Esophagus squamous epithelium (tissue), 4 donors: ENCODE measurements at regions not wholly inside any gene's neighbourhood (a gene's known extent, or its start where the extent isn't known, plus 50 kb on each side); places are given as distances from the start of the nearest gene placed in this dataset.

Source experiments
- POLR2A ChIP-seq, 4 donors: fragments of 450-650 bp; IDR thresholded peaks; one replicate each; pipeline ENCODE4 v1.6.1; 2017; ENCODE audit warnings: antibody characterized with exemption in 4 of 4, mild to moderate bottlenecking in 4 of 4, moderate library complexity in 3 of 4
- TF ChIP-seq, protein P1 (sequence below), 6 experiments: fragments of 450-650 bp in 4 of 6; fragments of 200-600 bp in 2 of 6; sonication (generic) in 2 of 6; IDR thresholded peaks; one replicate each; pipeline ENCODE4 v1.5.1; 2016 to 2019; ENCODE audit warnings: antibody characterized with exemption in 6 of 6, mild to moderate bottlenecking in 4 of 6, moderate library complexity in 4 of 6

- TF ChIP-seq, protein P1, sequence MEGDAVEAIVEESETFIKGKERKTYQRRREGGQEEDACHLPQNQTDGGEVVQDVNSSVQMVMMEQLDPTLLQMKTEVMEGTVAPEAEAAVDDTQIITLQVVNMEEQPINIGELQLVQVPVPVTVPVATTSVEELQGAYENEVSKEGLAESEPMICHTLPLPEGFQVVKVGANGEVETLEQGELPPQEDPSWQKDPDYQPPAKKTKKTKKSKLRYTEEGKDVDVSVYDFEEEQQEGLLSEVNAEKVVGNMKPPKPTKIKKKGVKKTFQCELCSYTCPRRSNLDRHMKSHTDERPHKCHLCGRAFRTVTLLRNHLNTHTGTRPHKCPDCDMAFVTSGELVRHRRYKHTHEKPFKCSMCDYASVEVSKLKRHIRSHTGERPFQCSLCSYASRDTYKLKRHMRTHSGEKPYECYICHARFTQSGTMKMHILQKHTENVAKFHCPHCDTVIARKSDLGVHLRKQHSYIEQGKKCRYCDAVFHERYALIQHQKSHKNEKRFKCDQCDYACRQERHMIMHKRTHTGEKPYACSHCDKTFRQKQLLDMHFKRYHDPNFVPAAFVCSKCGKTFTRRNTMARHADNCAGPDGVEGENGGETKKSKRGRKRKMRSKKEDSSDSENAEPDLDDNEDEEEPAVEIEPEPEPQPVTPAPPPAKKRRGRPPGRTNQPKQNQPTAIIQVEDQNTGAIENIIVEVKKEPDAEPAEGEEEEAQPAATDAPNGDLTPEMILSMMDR (IDR thresholded peaks at IDR 0.05), result no peak
- TF ChIP-seq POLR2A (IDR thresholded peaks at IDR 0.05), result no peak
Measured at GRCh38 chr10:133030781-133031180, 56.9 kb upstream of the ADGRA1 start.
